Epithelial cell of esophagus (primary cell): ENCODE measurements at regions not wholly inside any gene's neighbourhood (a gene's known extent, or its start where the extent isn't known, plus 50 kb on each side); places are given as distances from the start of the nearest gene placed in this dataset.

Source experiments
- DNase-seq: peaks from one replicate; pipeline ENCODE4 v3.0.0; 2010; ENCODE audit warnings: low read depth
- H3K4me3 ChIP-seq: 2 replicates; pipeline ENCODE4 v1.5.1; 2011; ENCODE audit warnings: mild to moderate bottlenecking, low read length, control low read depth
- CTCF ChIP-seq: IDR thresholded peaks from 2 replicates; pipeline ENCODE4 v1.5.1; 2011; ENCODE audit warnings: low read depth, mild to moderate bottlenecking, low read length, control low read depth, inconsistent platforms; ENCODE audit not compliant: insufficient read depth; ENCODE audit errors: missing control alignments

GRCh38 chr11:97354576-97354975 is 964.8 kb downstream of the JRKL start:
- no peak for DNase-seq
- no peak for TF ChIP-seq CTCF

GRCh38 chr11:97355230-97355629 is 965.4 kb downstream of the JRKL start:
- H3K4me3 ChIP-seq = no peak overlapping the region
- no peak for DNase-seq
- TF ChIP-seq CTCF = no peak

More at GRCh38 chr11:97354576-97354975, 964.8 kb downstream of the JRKL start:
- H3K4me3 ChIP-seq = no peak overlapping the region

- DNase-seq = no peak
- no peak for TF ChIP-seq CTCF
These were observed 966.3 kb downstream of the JRKL start for GRCh38 chr11:97356144-97356543.

GRCh38 chr11:97359016-97359415 is 969.2 kb downstream of the JRKL start:
- H3K4me3 ChIP-seq = no peak overlapping the region
- no peak for DNase-seq
- no peak for TF ChIP-seq CTCF

More at GRCh38 chr11:97356144-97356543, 966.3 kb downstream of the JRKL start:
- H3K4me3 ChIP-seq = no peak overlapping the region

- no peak for TF ChIP-seq CTCF
- peak; percentile 91 for DNase-seq
- H3K4me3 ChIP-seq = no peak overlapping the region
These were observed 972.1 kb downstream of the JRKL start for GRCh38 chr11:97361812-97362378.

- TF ChIP-seq CTCF = no peak
- DNase-seq = no peak
- H3K4me3 ChIP-seq = no peak overlapping the region
These were observed 973.5 kb downstream of the JRKL start for GRCh38 chr11:97363331-97363730.

GRCh38 chr11:97364047-97364446 is 974.2 kb downstream of the JRKL start:
- no peak for TF ChIP-seq CTCF
- H3K4me3 ChIP-seq = no peak overlapping the region
- peak; percentile 1 for DNase-seq
